ENCODE measurements at regions not wholly inside any gene's neighbourhood (a gene's known extent, or its start where the extent isn't known, plus 50 kb on each side); places are given as distances from the start of the nearest gene placed in this dataset.
A peak's percentile ranks its signal among the peaks of the same experiment; 100 is the strongest.

GRCh38 chr17:65278820-65279184 lies 141.6 kb downstream of the RGS9 start:
- no peak overlapping the region for H3K27ac ChIP-seq
- intact Hi-C loops (cut with DNase I; ENCODE audit: low total_unique reads): no loop called here
- H3K27me3 ChIP-seq: no peaks in the 10 kb centered on the region
- DNase-seq: no peak
- no peaks in the 10 kb centered on the region for H3K4me1 ChIP-seq
- H3K4me3 ChIP-seq: no peak overlapping the region
- H3K9me3 ChIP-seq: no peaks in the 10 kb centered on the region
- 71 to 92% methylated on average over 6 to 10 of the region's 10 CpGs for WGBS, 2 donors
- no peaks in the 10 kb centered on the region for H3K36me3 ChIP-seq (ENCODE audit: low read depth, missing control alignments)
- TF ChIP-seq CTCF (IDR thresholded peaks at IDR 0.05): no peak
- no peak for TF ChIP-seq POLR2A (IDR thresholded peaks at IDR 0.05)

- H3K27ac ChIP-seq: no peak overlapping the region
- no peaks in the 10 kb centered on the region for H3K4me1 ChIP-seq
- TF ChIP-seq CTCF (IDR thresholded peaks at IDR 0.05): peak; percentile 17 to 45 (median 26)
- TF ChIP-seq POLR2A (IDR thresholded peaks at IDR 0.05): no peak
- no peaks in the 10 kb centered on the region for H3K36me3 ChIP-seq (ENCODE audit: low read depth, missing control alignments)
- no peak overlapping the region for H3K4me3 ChIP-seq
- WGBS, 2 donors: 46 to 72% methylated on average over 8 to 12 of the region's 12 CpGs
- intact Hi-C loops (cut with DNase I; ENCODE audit: low total_unique reads): no loop called here
- peak; percentile 62 for DNase-seq
- no peaks in the 10 kb centered on the region for H3K27me3 ChIP-seq
- H3K9me3 ChIP-seq: no peaks in the 10 kb centered on the region
Observed at GRCh38 chr17:65278050-65278819, 141.1 kb downstream of the RGS9 start.

- H3K4me3 ChIP-seq: no peak overlapping the region
Observed at GRCh38 chr17:65277576-65277975, 140.4 kb downstream of the RGS9 start.

More at GRCh38 chr17:65277576-65277975, 140.4 kb downstream of the RGS9 start:
- WGBS, 2 donors: 73 to 78% methylated on average over 10 of the region's 10 CpGs
- no peak for DNase-seq
- intact Hi-C loops (cut with DNase I; ENCODE audit: low total_unique reads): no loop called here
- Histone ChIP-seq H3K27ac (no peak overlapping the region), H3K4me1 (no peaks in the 10 kb centered on the region), H3K27me3 (no peaks in the 10 kb centered on the region), H3K9me3 (no peaks in the 10 kb centered on the region), H3K36me3 (ENCODE audit: low read depth, missing control alignments) (no peaks in the 10 kb centered on the region)
- no peak for TF ChIP-seq CTCF (IDR thresholded peaks at IDR 0.05)
